K562 (cell line): ENCODE measurements at regions not wholly inside any gene's neighbourhood (a gene's known extent, or its start where the extent isn't known, plus 50 kb on each side); places are given as distances from the start of the nearest gene placed in this dataset.

Source experiments
- ATAC-seq: fragments of 200-7000 bp; cut with Tn5 transposase; 3 replicates; pipeline ENCODE4 v1.9.1; 2020; ENCODE audit warnings: moderate library complexity
- BruUV-seq: library from RNA; stranded (reverse); fragments of 400-500 nt; replicated peaks from 2 replicates; lab custom pipeline; 2021; lab: Mats Ljungman, UMichigan
- CTCF ChIA-PET: fragments of 300-600 bp; formaldehyde crosslinking; extraction: SDS; loops from one replicate; lab custom pipeline; 2021; ENCODE audit warnings: low intra/inter-chr PET ratio; lab: Yijun Ruan, JAX
- POLR2A ChIA-PET: fragments of 300-600, 350-650 bp; sonication (Branson Sonifier 250); formaldehyde crosslinking; extraction: SDS; loops from one replicate; lab custom pipeline; 2021; ENCODE audit warnings: antibody characterized with exemption, inconsistent platforms; lab: Yijun Ruan, JAX
- DNase-seq, 4 experiments: peaks; one replicate each; pipeline versions ENCODE4 v3.0.0 to v3.0.0-alpha.2; 2011 to 2018; ENCODE audit warnings: low spot score in 3 of 4, mixed read lengths in 3 of 4; ENCODE audit errors: extremely low read depth in 1 of 4
- FAIRE-seq: peaks from 2 replicates; lab custom pipeline; 2011; peaks lifted over from hg19 to GRCh38; lab: Jason Lieb, UNC
- H2AFZ ChIP-seq: 2 replicates; pipeline ENCODE4 v1.6.0; 2011; ENCODE audit warnings: low read depth, low read length, control low read depth, inconsistent platforms
- H3K27ac ChIP-seq: fragments of 200-600 bp; 3 replicates; pipeline ENCODE4 v1.8.0; 2011; ENCODE audit warnings: low read depth, mild to moderate bottlenecking, control low read depth, inconsistent platforms, low read length, moderate library complexity, mixed read lengths; ENCODE audit errors: extremely low read depth
- H3K27me3 ChIP-seq, 2 experiments: fragments of 300-600 bp in 1 of 2; 2 replicates in 1 of 2; 3 replicates in 1 of 2; pipeline versions ENCODE4 v1.6.0 to v1.8.0; 2011; ENCODE audit warnings: inconsistent platforms in 2 of 2, low read length in 2 of 2, mild to moderate bottlenecking in 1 of 2, mixed read lengths in 1 of 2, moderate library complexity in 1 of 2; ENCODE audit not compliant: control insufficient read depth in 2 of 2, insufficient read depth in 2 of 2
- H3K36me3 ChIP-seq: fragments of 300-600 bp; 3 replicates; pipeline ENCODE4 v1.8.0; 2011; ENCODE audit warnings: mild to moderate bottlenecking, low read length, inconsistent platforms; ENCODE audit not compliant: control insufficient read depth, insufficient read depth
- H3K4me1 ChIP-seq, 2 experiments: fragments of 200-600 bp in 1 of 2; replicated peaks in 1 of 2; 2 replicates in 1 of 2; 3 replicates in 1 of 2; pipeline versions ENCODE4 v1.5.1 to v1.8.0; 2011; ENCODE audit warnings: inconsistent platforms in 2 of 2, low read length in 2 of 2, mild to moderate bottlenecking in 1 of 2, mixed read lengths in 1 of 2, moderate library complexity in 1 of 2; ENCODE audit not compliant: control insufficient read depth in 2 of 2, insufficient read depth in 2 of 2
- H3K4me2 ChIP-seq: 2 replicates; pipeline ENCODE4 v1.6.1; 2011; ENCODE audit warnings: low read length, control low read depth, inconsistent platforms, mixed read lengths; ENCODE audit not compliant: insufficient read depth
- H3K4me3 ChIP-seq: fragments of 200-600 bp; sonication (generic), shearing (Covaris generic); 2 replicates; pipeline ENCODE4 v1.5.1; 2016; ENCODE audit warnings: control low read depth, inconsistent platforms
- H3K79me2 ChIP-seq: fragments of 200-600 bp; 3 replicates; pipeline ENCODE4 v1.8.0; 2011; ENCODE audit warnings: low read length, inconsistent platforms; ENCODE audit not compliant: control insufficient read depth, insufficient read depth
- H3K9ac ChIP-seq, 2 experiments: 2 replicates each; pipeline versions ENCODE4 v1.6.0 to v1.6.1; 2011; ENCODE audit warnings: low read depth in 2 of 2, low read length in 2 of 2, control low read depth in 1 of 2, inconsistent platforms in 1 of 2, mild to moderate bottlenecking in 1 of 2, mixed read lengths in 1 of 2; ENCODE audit not compliant: insufficient read depth in 1 of 2
- H3K9me1 ChIP-seq: one replicate; pipeline ENCODE4 v1.6.0; 2011; ENCODE audit warnings: inconsistent platforms, mild to moderate bottlenecking, low read length, moderate library complexity; ENCODE audit not compliant: control insufficient read depth, insufficient read depth
- H3K9me3 ChIP-seq: replicated peaks from 2 replicates; pipeline ENCODE4 v1.5.1; 2011; ENCODE audit warnings: low read depth, low read length, inconsistent platforms; ENCODE audit not compliant: control insufficient read depth, insufficient read depth
- H4K20me1 ChIP-seq: replicated peaks from 2 replicates; pipeline ENCODE4 v1.6.1; 2011; ENCODE audit warnings: low read length, inconsistent platforms, mixed read lengths; ENCODE audit not compliant: control insufficient read depth, insufficient read depth
- WGBS: fragments of 100-300 bp; shearing (Covaris generic); methylation state at CpG from one replicate; pipeline ENCODE4 v1.1.6; 2016; ENCODE audit warnings: low coverage, mixed read lengths; ENCODE audit not compliant: insufficient coverage; ENCODE audit errors: missing lambda C conversion rate; 5-methylcytosine and 5-hydroxymethylcytosine counted together
- in situ Hi-C: fragments of 300-500 bp; cut with MboI; formaldehyde crosslinking; loops from 4 replicates; pipeline ENCODE4 v1.15.0; 2018; ENCODE audit warnings: inconsistent platforms, mixed read lengths
- intact Hi-C: fragments of 100-400 bp; cut with micrococcal nuclease; formaldehyde crosslinking; loops from 2 replicates; pipeline ENCODE4 v1.14.2; 2022
- TF ChIP-seq, protein P1 (sequence below): fragments of 450-650 bp; formaldehyde crosslinking; IDR thresholded peaks from 2 replicates; pipeline ENCODE4 v1.4.0; 2022; ENCODE audit warnings: missing genetic modification characterization
- TF ChIP-seq, protein P2 (sequence below): sonication (generic); formaldehyde crosslinking; IDR thresholded peaks from 2 replicates; pipeline ENCODE4 v1.8.1; 2023; ENCODE audit warnings: mild to moderate bottlenecking, missing genetic modification reagents

DNA sequence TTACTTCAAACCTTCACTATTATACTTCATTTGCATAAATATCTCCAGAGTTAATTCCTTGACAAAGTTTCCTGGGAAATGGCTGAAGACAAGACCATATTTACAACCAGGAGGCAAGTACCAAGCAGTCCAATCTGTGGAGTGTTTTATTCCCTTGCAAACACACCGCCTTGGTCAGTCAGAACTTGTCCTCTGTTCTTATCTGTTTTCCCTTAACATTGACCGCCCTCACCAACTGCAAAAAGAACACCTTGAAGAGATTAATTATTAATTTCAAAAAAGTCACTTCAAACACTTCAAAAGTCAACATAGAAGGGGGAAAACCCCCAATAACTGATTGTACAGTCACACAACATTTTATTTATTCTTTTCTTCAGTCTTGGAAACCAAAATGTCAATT, 269.0 kb upstream of the RGMB start:
- FAIRE-seq (no peak), DNase-seq (no peak), ATAC-seq (no peak)
- POLR2A ChIA-PET = no interaction called here
- Histone ChIP-seq H3K4me3 (no peak overlapping the region), H3K4me1 (no peaks in the 10 kb centered on the region), H3K4me2 (no peak overlapping the region), H3K9ac (no peak overlapping the region), H3K79me2 (no peaks in the 10 kb centered on the region), H4K20me1 (no peaks in the 10 kb centered on the region), H3K9me3 (no peaks in the 10 kb centered on the region), H3K27me3 (no peaks in the 10 kb centered on the region), H3K27ac (no peak overlapping the region), H3K36me3 (no peaks in the 10 kb centered on the region), H2AFZ (no peak overlapping the region), H3K9me1 (no peaks in the 10 kb centered on the region)
- CTCF ChIA-PET = no interaction called here
- no TSS peak for BruUV-seq
- in situ Hi-C loops = no loop called here
- TF ChIP-seq, protein P1, sequence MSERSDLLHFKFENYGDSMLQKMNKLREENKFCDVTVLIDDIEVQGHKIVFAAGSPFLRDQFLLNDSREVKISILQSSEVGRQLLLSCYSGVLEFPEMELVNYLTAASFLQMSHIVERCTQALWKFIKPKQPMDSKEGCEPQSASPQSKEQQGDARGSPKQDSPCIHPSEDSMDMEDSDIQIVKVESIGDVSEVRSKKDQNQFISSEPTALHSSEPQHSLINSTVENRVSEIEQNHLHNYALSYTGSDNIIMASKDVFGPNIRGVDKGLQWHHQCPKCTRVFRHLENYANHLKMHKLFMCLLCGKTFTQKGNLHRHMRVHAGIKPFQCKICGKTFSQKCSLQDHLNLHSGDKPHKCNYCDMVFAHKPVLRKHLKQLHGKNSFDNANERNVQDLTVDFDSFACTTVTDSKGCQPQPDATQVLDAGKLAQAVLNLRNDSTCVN (CRISPR knock-in tag) = no peak
- TF ChIP-seq, protein P2, sequence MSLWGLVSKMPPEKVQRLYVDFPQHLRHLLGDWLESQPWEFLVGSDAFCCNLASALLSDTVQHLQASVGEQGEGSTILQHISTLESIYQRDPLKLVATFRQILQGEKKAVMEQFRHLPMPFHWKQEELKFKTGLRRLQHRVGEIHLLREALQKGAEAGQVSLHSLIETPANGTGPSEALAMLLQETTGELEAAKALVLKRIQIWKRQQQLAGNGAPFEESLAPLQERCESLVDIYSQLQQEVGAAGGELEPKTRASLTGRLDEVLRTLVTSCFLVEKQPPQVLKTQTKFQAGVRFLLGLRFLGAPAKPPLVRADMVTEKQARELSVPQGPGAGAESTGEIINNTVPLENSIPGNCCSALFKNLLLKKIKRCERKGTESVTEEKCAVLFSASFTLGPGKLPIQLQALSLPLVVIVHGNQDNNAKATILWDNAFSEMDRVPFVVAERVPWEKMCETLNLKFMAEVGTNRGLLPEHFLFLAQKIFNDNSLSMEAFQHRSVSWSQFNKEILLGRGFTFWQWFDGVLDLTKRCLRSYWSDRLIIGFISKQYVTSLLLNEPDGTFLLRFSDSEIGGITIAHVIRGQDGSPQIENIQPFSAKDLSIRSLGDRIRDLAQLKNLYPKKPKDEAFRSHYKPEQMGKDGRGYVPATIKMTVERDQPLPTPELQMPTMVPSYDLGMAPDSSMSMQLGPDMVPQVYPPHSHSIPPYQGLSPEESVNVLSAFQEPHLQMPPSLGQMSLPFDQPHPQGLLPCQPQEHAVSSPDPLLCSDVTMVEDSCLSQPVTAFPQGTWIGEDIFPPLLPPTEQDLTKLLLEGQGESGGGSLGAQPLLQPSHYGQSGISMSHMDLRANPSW (CRISPR knock-in tag) = no peak
- intact Hi-C loops = no loop called here
- WGBS = 0% methylated on average over 2 of the region's 2 CpGs
